GM19025 (cell line): ENCODE measurements at regions not wholly inside any gene's neighbourhood (a gene's known extent, or its start where the extent isn't known, plus 50 kb on each side); places are given as distances from the start of the nearest gene placed in this dataset.

Experiments used
- ATAC-seq: cut with Tn5 transposase; IDR thresholded peaks from one replicate; pipeline ENCODE4 v1.9.1; 2021; ENCODE audit warnings: mild to moderate bottlenecking, low read depth, moderate library complexity; ENCODE audit not compliant: unreplicated experiment

DNA sequence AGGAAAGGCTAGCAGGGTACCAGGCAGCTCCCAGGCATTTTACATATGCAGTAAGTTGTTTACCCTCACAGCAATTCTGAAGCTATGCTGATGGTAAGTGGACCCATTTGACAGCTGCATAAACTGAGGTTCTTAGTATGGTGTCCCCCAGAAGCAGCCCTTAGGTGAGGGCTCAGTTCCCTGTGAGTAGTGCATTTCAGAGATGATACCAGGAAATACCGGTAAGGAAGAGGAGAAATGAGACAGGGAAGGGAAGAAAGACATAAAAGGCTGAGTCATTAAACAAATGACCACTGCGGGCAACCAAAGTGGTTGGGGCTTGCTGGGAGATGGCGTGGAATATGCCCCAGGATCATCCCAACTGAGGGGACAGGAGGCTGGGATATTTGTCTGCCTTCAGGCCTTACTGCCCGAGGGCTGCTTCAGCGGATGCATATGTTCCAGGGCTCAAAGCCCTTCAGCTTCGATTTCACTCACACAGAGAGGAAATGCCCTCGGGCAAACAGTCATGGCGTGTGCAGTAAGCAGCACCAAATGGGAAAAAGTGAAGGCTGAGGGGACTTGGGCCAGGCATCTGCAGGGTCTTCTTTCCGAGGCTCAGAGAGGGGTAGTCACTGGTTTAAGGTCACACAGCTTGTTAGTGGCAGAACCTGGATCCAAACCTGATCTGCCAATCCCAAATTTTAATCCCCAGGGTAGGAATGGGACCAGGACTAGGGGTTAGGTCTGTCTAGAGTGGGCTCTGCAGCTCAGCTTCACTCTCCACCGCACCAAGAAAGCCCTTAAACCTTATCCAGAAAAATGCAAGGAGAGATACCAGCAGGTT, 133.7 kb upstream of the RUNX3 start:
- no peak for ATAC-seq

DNA sequence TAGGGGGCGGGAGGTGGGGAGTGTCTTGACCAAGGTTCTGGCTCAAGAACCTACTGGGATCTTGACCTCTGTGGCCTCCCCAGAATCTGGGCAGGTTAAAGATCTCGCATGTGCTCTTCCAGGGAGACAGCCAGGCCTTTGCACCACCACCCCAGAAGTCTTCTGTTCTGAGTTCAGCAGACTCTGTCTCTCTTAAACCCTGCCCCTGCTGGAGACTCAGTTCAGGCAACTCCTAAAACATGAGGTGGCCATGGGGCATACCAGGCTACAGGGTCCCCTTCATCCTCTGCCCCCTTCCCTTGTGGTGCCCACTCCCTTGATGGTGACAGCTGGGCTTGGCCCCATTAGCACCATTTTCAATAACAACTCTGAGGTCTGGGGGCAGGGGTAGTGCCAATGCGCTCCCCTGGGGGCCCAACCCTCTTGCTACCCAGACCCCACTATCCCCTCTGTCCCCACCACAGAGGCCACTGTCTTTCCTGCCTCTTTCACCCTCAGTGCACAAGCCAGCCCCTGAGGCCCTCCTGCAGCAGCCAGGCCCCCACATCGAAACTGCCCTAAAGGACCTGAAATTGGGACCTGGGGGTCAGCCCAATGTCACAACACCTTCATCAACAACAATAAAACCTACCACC, 132.7 kb upstream of the RUNX3 start:
- no peak for ATAC-seq

DNA sequence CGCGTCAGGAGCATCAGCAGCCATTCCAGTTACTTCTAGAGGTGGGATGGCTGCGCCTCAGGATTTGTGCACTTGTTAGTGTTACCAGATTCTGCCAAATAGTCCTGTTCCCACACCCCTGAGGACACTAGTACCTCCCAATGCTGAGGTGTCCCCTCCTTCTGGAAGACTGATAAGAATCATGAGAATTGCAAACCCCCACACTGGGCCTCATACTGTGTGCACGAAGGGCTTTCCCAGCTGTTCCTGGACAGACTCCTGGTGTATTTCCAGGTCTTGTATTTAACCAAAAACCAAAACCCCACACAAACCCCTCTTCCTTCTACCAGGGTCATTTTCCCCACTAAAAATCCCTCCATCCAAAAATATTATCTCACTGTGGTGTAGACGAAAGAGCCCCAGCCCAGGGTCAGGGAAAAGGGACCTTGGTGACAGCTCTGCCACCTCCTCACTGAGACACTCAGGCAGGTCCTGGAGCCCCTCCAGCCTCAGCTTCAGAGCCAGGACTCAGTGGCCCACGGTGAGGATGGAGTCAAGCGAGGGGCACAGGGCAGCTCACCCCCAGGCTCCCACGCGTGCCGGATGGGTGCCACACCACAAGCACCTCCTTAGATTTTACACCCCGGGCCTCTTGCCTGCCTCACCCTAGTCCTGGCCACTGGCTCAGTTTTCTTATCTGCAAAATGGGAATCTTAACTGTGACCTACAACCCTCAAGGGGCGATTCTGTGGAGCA, 131.4 kb upstream of the RUNX3 start:
- ATAC-seq, result no peak

DNA sequence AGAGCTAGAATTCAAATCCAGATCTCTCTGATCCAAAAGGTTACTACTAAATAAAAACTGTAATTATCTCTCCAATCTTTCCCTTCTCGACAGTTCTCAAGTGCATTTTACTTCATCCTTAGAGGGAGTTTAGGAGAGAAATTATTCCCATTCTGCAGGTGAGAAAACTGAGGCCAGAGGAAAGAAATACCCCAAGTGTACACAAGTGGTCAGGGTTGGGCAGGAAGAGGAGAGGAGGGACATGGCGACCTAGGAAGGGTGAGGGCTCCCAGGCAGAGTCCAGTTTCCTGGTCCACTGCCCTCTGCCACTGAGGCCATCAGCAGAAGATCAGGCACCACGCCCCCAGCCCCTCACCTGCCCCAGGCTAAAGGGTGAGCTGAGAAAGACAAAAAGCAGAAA, 127.1 kb upstream of the RUNX3 start:
- ATAC-seq, result no peak

DNA sequence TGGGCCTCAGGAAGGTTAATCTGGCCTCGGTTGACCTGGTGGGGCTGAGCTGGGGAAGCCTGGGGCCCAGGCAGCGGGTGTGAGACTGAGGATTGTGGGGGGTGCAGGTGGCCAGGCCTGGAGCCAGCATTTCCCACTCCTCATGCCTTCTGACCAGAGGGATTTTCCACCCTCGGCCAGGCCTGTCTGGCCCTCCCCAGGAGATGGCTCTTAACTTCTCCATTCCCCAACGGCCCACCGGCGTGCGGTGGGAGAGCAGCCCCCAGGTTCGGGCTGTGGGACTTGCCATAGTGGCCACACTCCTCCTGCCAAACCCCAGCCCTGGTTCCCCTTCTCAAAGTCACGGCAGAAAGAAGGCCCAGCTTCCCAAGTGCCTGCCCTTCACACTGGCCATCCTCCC, 126.5 kb upstream of the RUNX3 start:
- ATAC-seq, result no peak

DNA sequence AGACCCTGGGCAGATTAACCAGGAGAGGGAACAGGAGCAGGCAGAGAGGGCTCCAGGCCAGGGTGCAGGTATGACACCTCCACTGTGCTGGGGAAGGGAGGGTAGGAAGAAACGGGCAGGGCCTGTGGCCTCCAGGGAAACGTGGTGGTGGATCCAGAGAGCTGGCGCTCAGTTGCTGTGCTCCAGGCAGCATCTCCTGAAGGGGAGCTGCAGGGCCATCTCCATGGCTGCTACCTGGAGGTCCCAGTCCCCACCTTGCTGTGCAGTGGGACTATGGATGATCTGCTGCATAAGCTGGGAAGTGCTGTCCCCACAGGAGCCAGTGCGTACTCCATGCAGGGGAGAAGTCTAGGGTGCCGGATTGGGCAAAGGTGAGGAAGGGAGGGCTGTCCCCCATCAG, 125.9 kb upstream of the RUNX3 start:
- ATAC-seq, result no peak

DNA sequence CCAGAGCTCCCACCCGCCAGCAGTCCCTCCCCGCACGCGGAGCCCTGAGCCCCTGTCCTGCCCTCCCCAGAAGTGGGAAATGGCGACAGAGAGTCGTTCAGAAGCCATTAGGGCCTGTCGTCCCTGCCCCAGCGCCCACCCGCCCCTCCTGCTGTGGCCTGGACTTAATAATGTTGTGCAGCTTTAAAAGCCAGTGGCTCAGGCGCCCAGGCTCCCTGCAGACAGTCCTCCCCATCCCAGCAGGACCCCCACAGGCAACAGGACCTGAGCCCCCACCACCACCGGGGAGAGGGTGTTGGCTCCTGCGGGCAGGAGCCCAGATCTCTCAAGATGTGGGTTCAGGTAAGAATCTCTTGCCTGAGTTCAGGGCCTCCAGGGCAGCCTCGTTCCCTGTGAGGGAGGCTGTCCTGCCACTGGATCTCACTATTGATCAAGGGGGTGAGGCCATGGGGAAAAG, 125.3 kb upstream of the RUNX3 start:
- ATAC-seq, result no peak

DNA sequence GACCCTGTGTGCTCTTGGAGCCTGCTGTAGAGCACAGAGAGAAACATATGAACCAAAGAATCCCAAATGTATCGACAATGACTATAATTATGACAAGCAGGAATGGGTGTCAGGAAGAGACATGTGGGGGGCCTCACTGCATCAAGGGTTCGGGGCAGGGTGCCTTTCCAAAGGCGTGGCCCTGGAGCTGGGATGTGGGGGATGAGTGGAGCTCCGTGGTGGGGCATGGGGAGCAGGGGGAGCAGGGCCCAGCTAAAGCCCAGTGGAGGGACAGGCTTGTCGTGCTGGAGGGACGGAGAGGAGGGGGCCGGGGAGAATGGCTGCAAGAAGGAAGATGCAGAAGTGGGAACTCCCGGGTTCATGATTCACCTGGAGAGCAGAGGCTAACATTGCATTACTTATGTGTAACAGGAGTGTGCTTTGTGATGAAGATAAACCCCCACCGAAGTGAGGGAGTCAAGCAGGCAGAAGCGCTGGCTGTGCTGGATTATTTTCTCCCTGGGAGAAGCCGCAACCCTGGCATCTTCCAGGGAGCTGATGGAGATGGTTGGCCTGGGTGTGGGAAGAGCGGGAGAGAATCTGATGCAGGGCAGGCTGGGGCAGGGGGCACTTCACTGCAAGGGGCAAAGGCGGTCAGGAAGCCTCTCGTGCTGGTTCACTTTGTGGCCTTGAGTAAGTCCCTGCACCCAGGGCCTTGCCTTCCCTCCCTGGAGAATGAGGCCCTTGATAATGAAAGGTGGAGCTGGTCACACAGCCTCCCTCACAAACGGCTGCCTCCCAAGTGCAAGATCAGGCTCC, 124.6 kb upstream of the RUNX3 start:
- no peak for ATAC-seq

DNA sequence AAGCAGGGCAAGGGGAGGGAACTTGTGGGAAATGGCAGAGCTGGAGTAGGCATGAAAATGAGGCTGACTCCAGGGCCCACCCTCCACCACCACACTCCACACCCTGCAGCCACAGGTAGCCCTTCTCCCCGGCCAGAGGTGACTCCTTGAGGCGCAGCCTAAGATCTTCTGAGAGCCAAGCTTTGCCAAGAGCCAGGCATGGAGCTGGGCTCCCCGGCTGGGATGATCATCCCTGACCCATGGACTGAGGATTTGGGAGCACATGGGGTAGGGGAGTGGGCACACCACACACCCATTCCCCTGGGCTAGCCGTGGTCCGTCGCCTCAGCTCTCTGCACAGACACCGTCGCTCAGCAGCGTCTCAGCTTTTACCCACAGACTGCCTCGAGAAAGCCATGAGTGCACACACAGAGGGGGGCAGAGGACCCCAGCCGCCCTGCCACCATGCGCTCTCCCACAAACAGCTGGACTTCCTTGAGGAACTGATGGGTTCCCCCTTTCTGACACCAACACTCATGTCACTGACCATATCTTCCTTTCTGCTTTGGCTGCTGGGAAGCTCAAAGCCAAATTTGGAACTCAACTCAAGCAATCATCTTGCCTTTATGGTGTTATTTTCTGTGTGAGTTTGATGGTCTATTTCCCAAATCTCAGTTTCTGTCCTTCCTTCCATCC, 123.6 kb upstream of the RUNX3 start:
- ATAC-seq, result no peak

DNA sequence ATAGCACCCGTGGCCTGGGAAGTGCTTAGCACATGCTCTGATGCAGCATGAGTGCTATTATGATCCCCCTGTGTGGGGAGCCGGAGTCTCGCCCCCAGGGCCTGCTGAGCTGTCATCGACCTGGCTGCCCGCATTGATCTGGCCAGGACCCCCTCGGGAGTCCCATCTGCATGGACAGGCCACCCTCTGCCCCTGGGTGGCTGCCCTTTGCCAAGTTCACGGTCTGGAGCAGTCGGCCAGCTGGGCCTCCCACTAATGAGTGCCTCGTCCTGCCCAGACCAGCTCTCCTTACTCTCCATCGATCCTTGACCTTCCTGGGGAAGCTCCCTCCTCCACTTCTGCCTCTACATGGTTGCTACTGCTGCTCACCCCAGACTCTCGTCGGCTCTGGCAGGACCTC, 121.8 kb upstream of the RUNX3 start:
- ATAC-seq, result no peak

DNA sequence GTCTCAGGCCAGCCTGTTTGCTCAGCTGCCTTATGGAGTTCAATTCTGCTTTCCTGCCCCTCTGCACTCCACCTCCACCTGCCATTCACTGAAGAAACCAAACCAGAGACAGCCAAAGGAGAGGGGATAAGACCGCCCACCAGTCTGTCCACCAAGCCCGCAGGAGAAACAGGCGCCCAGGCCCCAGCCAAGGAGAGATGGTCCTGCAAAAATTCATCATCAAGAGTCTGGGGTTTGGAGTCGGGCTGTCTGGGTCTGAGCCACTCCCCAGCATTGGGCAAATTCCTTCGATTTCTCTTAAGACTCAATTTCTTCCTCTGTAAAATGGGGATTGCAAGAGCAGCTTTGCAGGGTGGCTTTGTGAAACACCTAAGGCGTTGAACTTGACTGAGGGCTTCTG, 121.4 kb upstream of the RUNX3 start:
- no peak for ATAC-seq

DNA sequence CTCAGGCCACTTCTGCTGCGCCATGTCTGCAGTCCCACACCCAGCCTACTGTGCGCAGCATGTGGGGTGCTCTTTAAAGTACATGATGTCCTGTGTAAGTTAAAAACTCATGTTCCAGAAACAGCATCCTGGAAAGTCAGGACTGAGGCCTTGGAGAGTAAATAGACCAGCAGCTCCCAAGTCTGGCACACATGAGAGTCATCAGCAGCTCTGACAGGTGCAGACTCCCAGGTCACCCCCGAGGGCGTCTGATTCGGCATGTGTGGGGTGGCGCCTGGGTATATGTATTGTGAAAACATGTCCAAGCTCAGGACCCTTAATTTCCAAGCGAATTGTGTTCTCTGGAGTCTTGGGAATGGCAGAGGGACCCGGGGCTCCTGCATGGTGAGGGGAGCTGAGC, 120.1 kb upstream of the RUNX3 start:
- no peak for ATAC-seq

DNA sequence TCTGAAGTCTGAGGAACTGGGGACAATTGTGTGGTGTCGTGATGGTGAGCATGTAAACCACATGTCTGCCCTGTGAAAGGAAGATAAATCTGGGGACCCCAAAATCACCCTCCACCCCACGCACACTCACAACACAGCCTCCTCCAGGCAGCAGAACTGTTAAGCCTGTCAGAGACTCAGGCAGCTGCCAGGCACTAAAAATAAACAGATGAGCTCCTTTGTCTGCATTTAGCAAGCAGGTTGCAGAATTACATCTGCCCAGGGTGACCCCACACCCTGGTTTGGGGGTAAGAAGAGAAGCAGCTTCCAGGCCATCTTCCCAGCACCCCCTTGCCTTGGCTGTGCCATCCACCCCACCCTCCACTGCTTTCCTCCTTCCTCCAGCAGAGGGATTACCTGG, 119.1 kb upstream of the RUNX3 start:
- ATAC-seq, result no peak

DNA sequence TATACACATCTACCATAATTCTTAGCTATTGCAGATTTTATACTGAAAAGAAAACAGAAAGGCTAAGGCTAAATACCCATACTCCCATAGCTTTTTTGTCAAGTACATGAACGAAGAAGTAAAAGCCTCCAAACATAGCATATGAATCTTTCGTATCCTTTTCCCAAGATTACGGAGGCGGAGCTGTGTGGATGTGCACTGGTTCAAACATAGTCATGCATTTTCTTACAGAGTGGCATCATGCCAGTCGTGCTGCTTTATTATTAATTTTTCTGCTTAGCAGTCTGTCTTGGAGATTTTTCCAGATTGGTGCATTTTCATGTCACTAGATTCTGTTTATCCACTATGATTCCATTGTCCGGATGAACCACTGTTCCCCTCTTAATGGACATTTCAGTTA, 118.7 kb upstream of the RUNX3 start:
- no peak for ATAC-seq

DNA sequence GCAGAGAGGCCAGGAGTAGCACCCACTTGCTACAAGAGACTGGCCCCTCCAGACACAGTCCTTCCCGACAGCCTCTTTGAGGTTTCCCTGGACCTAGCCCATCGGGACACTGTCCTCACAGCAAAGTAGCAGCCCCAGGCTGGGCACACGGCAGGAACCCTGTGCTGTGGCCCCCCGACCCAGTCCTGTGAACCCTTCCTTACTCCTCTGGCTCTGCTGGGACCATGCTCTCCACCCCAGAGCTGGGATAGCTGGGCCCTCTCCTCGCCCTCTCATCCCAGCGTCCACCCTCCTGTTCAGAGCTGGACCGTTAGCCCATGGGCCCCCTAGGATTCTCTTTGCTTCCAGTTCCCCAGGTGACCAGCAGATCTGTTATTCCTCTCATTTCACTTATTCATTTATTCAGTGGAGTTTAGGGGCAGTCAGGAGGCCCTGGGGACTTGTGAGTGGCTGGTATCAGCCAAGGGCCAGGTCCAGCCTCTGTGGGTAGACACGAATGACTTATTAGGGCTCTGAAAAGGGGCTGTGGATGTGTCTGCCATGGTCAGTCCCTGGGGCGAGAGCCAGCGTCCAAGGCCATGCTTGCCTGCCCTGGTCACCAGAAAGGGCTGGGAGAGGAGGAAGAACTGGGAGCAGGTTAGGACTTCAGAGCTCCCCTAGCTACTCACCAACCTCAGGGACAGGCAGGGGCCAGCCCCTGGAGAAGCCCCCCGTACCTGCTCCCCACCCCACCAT, 117.6 kb upstream of the RUNX3 start:
- no peak for ATAC-seq

DNA sequence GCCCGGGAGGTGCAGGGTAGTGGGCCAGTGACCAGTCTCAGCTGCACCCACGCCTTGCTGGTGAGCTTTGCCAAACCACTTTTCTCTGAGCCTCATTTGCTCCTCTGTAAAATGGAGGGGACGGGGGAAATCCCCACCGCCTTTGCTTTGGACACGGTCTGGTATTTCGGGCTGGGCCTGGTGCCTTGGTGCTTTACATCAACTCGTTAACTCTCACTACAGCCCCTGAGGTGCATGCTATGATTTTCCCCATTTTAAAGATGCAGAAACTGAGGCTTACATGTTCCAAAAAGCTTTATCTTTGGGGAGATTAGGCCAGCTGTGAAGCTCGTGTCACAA, 116.1 kb upstream of the RUNX3 start:
- no peak for ATAC-seq

DNA sequence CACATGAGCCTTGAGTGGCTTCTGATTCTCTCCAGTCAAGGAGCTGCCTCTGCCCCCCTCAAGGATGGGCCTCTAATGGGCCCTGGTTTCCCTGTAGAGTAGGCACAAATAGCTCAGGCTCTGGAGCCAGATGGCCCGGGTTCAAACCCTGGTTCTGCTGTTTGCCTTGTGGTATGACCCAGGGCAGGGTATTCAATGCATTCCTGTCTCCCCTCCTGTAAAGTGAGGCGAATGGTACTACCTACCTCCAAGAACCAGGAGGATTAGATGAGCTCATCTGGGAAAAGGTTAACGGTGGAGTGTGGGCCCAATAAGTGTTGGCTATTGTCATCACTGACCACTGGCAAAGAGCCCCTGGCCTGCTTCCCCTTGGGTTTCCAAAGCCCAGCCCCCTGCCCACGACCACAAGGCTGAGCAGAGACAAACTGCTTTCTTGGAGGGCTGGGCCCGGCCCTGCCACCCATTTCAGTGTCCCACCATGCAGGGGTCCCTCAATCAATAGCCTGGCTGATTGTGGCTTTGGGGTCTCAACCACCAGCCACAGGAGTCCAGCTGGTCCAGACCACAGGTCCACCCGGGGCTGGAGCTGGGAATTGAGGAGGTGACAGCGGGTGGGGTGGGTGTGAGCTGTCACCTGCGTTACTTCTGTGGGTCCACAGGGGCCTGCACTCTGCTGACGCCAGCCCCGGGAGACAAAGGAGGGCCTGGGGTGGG, 115.6 kb upstream of the RUNX3 start:
- ATAC-seq, result no peak

DNA sequence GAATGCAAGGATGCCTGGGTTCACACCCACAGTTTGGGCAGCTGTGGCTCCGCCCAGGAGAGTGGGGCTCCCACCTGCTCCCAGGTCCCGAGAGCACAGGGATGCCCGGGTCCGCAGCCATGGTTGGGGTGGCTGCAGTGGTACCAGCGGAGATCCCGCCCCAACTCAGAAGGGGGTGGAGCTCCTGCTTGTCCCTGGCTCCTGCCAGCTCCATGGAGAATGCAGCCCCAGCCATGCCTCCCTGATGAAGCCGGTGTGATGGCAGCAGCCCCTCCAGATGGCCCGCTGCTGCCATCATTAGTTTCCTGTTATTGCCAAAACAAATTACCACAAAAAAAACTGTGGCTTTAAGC, 113.1 kb upstream of the RUNX3 start:
- no peak for ATAC-seq
